ENCODE measurements at regions not wholly inside any gene's neighbourhood (a gene's known extent, or its start where the extent isn't known, plus 50 kb on each side); places are given as distances from the start of the nearest gene placed in this dataset.

DNA sequence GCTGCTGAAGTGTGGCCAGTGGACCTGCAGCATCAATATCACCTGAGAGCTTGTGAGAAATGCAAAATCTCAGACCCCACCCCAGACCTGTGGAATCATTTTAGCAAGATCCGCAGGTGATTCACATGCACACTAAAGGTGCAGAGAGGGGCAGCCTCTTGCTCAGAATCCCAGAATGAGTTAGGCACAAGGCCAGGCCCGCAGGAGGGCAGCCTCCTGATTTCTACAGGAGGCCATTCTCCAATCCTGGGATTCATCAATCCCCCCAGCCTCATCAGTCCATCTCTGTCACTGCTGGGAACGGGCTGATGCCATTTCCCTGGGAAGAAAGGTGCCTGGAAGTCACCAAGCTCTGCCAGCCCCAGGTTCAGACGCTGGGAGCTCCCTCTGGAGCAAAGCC lies 63.0 kb upstream of the GPR26 start:
- dilution Hi-C loops (cut with MboI; ENCODE audit: extremely low pct_ligation_motif_present, low sequenced_read_pairs) = no loop called here
- no peak for TF ChIP-seq EZH2 (IDR thresholded peaks at IDR 0.05; ENCODE audit: low read length)
- TF ChIP-seq, protein P1, sequence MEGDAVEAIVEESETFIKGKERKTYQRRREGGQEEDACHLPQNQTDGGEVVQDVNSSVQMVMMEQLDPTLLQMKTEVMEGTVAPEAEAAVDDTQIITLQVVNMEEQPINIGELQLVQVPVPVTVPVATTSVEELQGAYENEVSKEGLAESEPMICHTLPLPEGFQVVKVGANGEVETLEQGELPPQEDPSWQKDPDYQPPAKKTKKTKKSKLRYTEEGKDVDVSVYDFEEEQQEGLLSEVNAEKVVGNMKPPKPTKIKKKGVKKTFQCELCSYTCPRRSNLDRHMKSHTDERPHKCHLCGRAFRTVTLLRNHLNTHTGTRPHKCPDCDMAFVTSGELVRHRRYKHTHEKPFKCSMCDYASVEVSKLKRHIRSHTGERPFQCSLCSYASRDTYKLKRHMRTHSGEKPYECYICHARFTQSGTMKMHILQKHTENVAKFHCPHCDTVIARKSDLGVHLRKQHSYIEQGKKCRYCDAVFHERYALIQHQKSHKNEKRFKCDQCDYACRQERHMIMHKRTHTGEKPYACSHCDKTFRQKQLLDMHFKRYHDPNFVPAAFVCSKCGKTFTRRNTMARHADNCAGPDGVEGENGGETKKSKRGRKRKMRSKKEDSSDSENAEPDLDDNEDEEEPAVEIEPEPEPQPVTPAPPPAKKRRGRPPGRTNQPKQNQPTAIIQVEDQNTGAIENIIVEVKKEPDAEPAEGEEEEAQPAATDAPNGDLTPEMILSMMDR (optimal IDR thresholded peaks at IDR 0.05 in 1 of 3, IDR thresholded peaks at IDR 0.05 in 1 of 3, conservative IDR thresholded peaks at IDR 0.05 in 1 of 3; ENCODE audit: extremely low read depth in 1 of 3, insufficient read depth in 2 of 3, low read length in 3 of 3) = no peak
- no peak overlapping the region for H3K4me3 ChIP-seq (ENCODE audit: control insufficient read depth in 2 of 3, extremely low read depth in 1 of 3, insufficient read depth in 2 of 3, low read depth in 1 of 3, low read length in 3 of 3)
- H4K20me1 ChIP-seq (ENCODE audit: control insufficient read depth, extremely low read depth, insufficient read depth, low read length) = no peaks in the 10 kb centered on the region
- H3K4me2 ChIP-seq (ENCODE audit: control insufficient read depth, extremely low read depth, insufficient read depth, low read depth, low read length) = no peak overlapping the region
- H2AFZ ChIP-seq (ENCODE audit: control insufficient read depth, low read length) = no peak overlapping the region
- no peak for FAIRE-seq
- H3K9ac ChIP-seq (ENCODE audit: control insufficient read depth, extremely low read depth, insufficient read depth, low read length) = no peak overlapping the region
- H3K27ac ChIP-seq (ENCODE audit: control insufficient read depth, insufficient read depth, low read length) = no peak overlapping the region
- H3K27me3 ChIP-seq (ENCODE audit: control insufficient read depth, extremely low read depth, insufficient read depth, low read length) = no peaks in the 10 kb centered on the region
- no peak for DNase-seq (ENCODE audit: low read depth, low spot score)
- H3K9me3 ChIP-seq (ENCODE audit: control insufficient read depth, low read depth, low read length) = no peaks in the 10 kb centered on the region
- H3K79me2 ChIP-seq (ENCODE audit: control insufficient read depth, insufficient read depth, low read length) = no peaks in the 10 kb centered on the region
- H3K4me1 ChIP-seq (ENCODE audit: control insufficient read depth, extremely low read depth, insufficient read depth, low read length) = no peaks in the 10 kb centered on the region
- no peaks in the 10 kb centered on the region for H3K36me3 ChIP-seq (ENCODE audit: control insufficient read depth in 2 of 2, extremely low read depth in 1 of 2, insufficient read depth in 2 of 2, low read length in 2 of 2)
- no peaks in the 10 kb centered on the region for H3K9me1 ChIP-seq (ENCODE audit: control insufficient read depth, extremely low read depth, insufficient read depth, low read length)

DNA sequence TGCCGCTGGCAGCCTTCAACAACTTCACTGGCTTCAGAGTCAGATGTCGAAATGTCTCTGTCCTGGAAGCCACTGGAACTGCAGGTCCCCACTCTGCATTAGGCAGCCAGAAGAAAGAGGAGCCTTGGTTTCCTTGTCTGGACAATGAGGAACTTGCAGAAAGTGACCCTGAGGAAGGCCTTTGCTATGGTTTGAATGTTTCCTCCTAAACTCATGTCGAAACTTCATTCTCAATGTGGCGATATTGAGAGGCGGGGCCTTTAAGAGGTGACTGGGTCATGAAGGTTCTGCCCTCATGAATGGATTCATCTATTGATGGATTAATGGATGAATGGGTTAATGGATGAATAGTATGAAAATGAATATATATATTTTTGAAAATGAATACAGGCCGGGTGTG lies 61.6 kb upstream of the GPR26 start:
- TF ChIP-seq, protein P1 (optimal IDR thresholded peaks at IDR 0.05 in 1 of 3, IDR thresholded peaks at IDR 0.05 in 1 of 3, conservative IDR thresholded peaks at IDR 0.05 in 1 of 3; ENCODE audit: extremely low read depth in 1 of 3, insufficient read depth in 2 of 3, low read length in 3 of 3) = no peak
- TF ChIP-seq EZH2 (IDR thresholded peaks at IDR 0.05; ENCODE audit: low read length) = no peak
- dilution Hi-C loops (cut with MboI; ENCODE audit: extremely low pct_ligation_motif_present, low sequenced_read_pairs) = no loop called here
- Histone ChIP-seq H2AFZ (ENCODE audit: control insufficient read depth, low read length) (no peak overlapping the region), H3K27ac (ENCODE audit: control insufficient read depth, insufficient read depth, low read length) (no peak overlapping the region), H3K79me2 (ENCODE audit: control insufficient read depth, insufficient read depth, low read length) (no peaks in the 10 kb centered on the region), H3K4me1 (ENCODE audit: control insufficient read depth, extremely low read depth, insufficient read depth, low read length) (no peaks in the 10 kb centered on the region), H3K9ac (ENCODE audit: control insufficient read depth, extremely low read depth, insufficient read depth, low read length) (no peak overlapping the region), H3K27me3 (ENCODE audit: control insufficient read depth, extremely low read depth, insufficient read depth, low read length) (no peaks in the 10 kb centered on the region), H3K9me1 (ENCODE audit: control insufficient read depth, extremely low read depth, insufficient read depth, low read length) (no peaks in the 10 kb centered on the region), H3K9me3 (ENCODE audit: control insufficient read depth, low read depth, low read length) (no peaks in the 10 kb centered on the region), H3K4me2 (ENCODE audit: control insufficient read depth, extremely low read depth, insufficient read depth, low read depth, low read length) (no peak overlapping the region), H3K36me3 (ENCODE audit: control insufficient read depth in 2 of 2, extremely low read depth in 1 of 2, insufficient read depth in 2 of 2, low read length in 2 of 2) (no peaks in the 10 kb centered on the region), H3K4me3 (ENCODE audit: control insufficient read depth in 2 of 3, extremely low read depth in 1 of 3, insufficient read depth in 2 of 3, low read depth in 1 of 3, low read length in 3 of 3) (no peak overlapping the region), H4K20me1 (ENCODE audit: control insufficient read depth, extremely low read depth, insufficient read depth, low read length) (no peaks in the 10 kb centered on the region)
- DNase-seq (ENCODE audit: low read depth, low spot score) = no peak
- FAIRE-seq = no peak
